OCI-LY1 (cell line): ENCODE measurements at regions not wholly inside any gene's neighbourhood (a gene's known extent, or its start where the extent isn't known, plus 50 kb on each side); places are given as distances from the start of the nearest gene placed in this dataset.

ENCODE experiments used
- H2AFZ ChIP-seq: fragments of 200-600 bp; sonication (generic), shearing (Covaris generic); 2 replicates; pipeline ENCODE4 v1.6.0; 2014; ENCODE audit warnings: antibody characterized with exemption, mild to moderate bottlenecking, low read length
- H3F3A ChIP-seq: fragments of 200-600 bp; sonication (generic), shearing (Covaris generic); 2 replicates; pipeline ENCODE4 v1.6.0; 2014; ENCODE audit warnings: mild to moderate bottlenecking, antibody characterized with exemption, low read length, moderate library complexity; ENCODE audit not compliant: insufficient read depth
- H3K27ac ChIP-seq: fragments of 200-600 bp; sonication (generic); 2 replicates; pipeline ENCODE4 v1.5.1; 2014; ENCODE audit warnings: low read length, mixed run types, mild to moderate bottlenecking, low read depth; ENCODE audit not compliant: poor library complexity, severe bottlenecking
- H3K27me3 ChIP-seq: fragments of 200-600 bp; sonication (generic); 2 replicates; pipeline ENCODE4 v1.6.0; 2014; ENCODE audit warnings: antibody characterized with exemption, mild to moderate bottlenecking, low read length, moderate library complexity; ENCODE audit not compliant: insufficient read depth
- H3K36me3 ChIP-seq: fragments of 200-600 bp; sonication (generic); 2 replicates; pipeline ENCODE4 v1.6.1; 2014; ENCODE audit warnings: mild to moderate bottlenecking, antibody characterized with exemption, low read length, moderate library complexity, mixed read lengths; ENCODE audit not compliant: insufficient read depth
- H3K4me1 ChIP-seq: fragments of 200-600 bp; sonication (generic); 2 replicates; pipeline ENCODE4 v1.5.1; 2014; ENCODE audit warnings: mild to moderate bottlenecking, low read length, moderate library complexity; ENCODE audit not compliant: insufficient read depth, severe bottlenecking
- H3K4me2 ChIP-seq: fragments of 200-600 bp; sonication (generic), shearing (Covaris generic); 2 replicates; pipeline ENCODE4 v1.6.1; 2014; ENCODE audit warnings: low read length
- H3K4me3 ChIP-seq: fragments of 200-600 bp; sonication (generic); 2 replicates; pipeline ENCODE4 v1.5.1; 2014; ENCODE audit warnings: low read length, low read depth, mild to moderate bottlenecking, mixed read lengths; ENCODE audit not compliant: poor library complexity, severe bottlenecking
- H3K79me2 ChIP-seq: fragments of 200-600 bp; shearing (Covaris generic); 2 replicates; pipeline ENCODE4 v1.6.1; 2016; ENCODE audit warnings: mixed run types, low read length, mixed read lengths; ENCODE audit not compliant: insufficient read depth
- H3K9ac ChIP-seq: fragments of 200-600 bp; sonication (generic), shearing (Covaris generic); 2 replicates; pipeline ENCODE4 v1.6.1; 2014; ENCODE audit warnings: mild to moderate bottlenecking, low read length, mixed read lengths
- H3K9me2 ChIP-seq: fragments of 200-600 bp; sonication (generic), shearing (Covaris generic); 2 replicates; pipeline ENCODE4 v1.6.1; 2014; ENCODE audit warnings: low read depth, mild to moderate bottlenecking, low read length, mixed read lengths
- H3K9me3 ChIP-seq: fragments of 200-600 bp; shearing (Covaris generic); 2 replicates; pipeline ENCODE4 v1.6.1; 2014; ENCODE audit warnings: low read length, mixed read lengths
- H4K20me1 ChIP-seq: fragments of 200-600 bp; sonication (generic), shearing (Covaris generic); 2 replicates; pipeline ENCODE4 v1.6.0; 2016; ENCODE audit warnings: mild to moderate bottlenecking, low read length; ENCODE audit not compliant: insufficient read depth
- EZH2 ChIP-seq: fragments of 200-600 bp; sonication (generic), shearing (Covaris generic); IDR thresholded peaks from 2 replicates; pipeline ENCODE4 v1.8.0; 2017; ENCODE audit warnings: borderline replicate concordance, mixed run types, mild to moderate bottlenecking, antibody characterized with exemption, low read length, moderate library complexity, mixed read lengths
- TF ChIP-seq, protein P1 (sequence below): fragments of 200-600 bp; sonication (generic), shearing (Covaris generic); IDR thresholded peaks from 2 replicates; pipeline ENCODE4 v1.5.1; 2017; ENCODE audit warnings: mild to moderate bottlenecking, antibody characterized with exemption, low read length, moderate library complexity, mixed read lengths

- Histone ChIP-seq H4K20me1 (no peaks in the 10 kb centered on the region), H3K36me3 (no peaks in the 10 kb centered on the region), H3F3A (no peaks in the 10 kb centered on the region), H3K9ac (no peak overlapping the region), H3K79me2 (no peaks in the 10 kb centered on the region), H3K27ac (no peak overlapping the region), H3K27me3 (no peaks in the 10 kb centered on the region), H3K9me3 (no peaks in the 10 kb centered on the region), H3K4me1 (no peaks in the 10 kb centered on the region), H2AFZ (no peak overlapping the region), H3K4me2 (no peak overlapping the region), H3K4me3 (no peak overlapping the region), H3K9me2 (no peaks in the 10 kb centered on the region)
- TF ChIP-seq, protein P1, sequence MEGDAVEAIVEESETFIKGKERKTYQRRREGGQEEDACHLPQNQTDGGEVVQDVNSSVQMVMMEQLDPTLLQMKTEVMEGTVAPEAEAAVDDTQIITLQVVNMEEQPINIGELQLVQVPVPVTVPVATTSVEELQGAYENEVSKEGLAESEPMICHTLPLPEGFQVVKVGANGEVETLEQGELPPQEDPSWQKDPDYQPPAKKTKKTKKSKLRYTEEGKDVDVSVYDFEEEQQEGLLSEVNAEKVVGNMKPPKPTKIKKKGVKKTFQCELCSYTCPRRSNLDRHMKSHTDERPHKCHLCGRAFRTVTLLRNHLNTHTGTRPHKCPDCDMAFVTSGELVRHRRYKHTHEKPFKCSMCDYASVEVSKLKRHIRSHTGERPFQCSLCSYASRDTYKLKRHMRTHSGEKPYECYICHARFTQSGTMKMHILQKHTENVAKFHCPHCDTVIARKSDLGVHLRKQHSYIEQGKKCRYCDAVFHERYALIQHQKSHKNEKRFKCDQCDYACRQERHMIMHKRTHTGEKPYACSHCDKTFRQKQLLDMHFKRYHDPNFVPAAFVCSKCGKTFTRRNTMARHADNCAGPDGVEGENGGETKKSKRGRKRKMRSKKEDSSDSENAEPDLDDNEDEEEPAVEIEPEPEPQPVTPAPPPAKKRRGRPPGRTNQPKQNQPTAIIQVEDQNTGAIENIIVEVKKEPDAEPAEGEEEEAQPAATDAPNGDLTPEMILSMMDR: no peak
- TF ChIP-seq EZH2: no peak
Measured at GRCh38 chrX:74132280-74132679, 171.7 kb upstream of the ZCCHC13 start.

DNA sequence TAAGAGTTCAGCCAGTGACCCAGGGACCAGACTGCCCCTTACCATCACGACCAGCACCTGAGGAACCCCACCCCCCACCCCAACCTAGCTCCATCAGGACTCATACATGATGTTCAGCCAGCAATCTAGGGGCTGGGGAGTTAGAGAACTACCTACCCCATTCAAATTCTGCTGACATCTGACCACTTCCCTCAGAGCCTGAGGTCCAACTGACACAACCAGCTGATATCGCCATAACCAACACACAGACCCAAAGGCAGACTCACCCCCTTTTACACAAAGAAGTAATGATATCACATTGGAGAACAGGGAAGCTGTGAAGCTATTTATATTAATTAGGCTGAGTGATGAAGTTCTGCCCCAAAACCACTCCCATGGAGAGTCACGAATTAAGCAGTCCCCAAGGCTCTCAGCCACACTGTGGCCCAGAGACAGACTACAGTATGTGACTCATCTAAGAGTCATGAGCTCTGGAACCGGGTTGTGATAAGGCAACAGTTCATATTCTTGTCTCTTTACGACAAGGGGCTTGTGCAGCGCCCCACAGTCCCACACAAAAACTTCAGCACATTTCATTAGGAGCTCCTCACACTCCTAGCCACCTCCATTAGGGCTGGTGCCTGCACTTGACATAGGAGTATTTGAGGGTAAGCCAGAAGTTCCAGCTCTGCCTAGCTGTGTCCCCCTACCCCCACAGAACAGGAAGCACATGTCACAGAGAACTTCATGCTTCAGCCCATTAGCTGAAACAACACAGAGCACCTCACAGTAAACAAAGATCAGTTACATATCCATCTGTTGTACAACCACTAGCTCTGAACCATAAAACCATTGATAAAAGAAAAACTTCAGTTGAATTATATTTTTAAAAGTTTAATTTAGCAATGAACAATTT is 184.7 kb upstream of the ZCCHC13 start:
- no peak overlapping the region for H3K4me3 ChIP-seq
- H3K9me3 ChIP-seq: no peaks in the 10 kb centered on the region
- TF ChIP-seq, protein P1: no peak
- H3F3A ChIP-seq: no peaks in the 10 kb centered on the region
- no peaks in the 10 kb centered on the region for H3K9me2 ChIP-seq
- H2AFZ ChIP-seq: no peak overlapping the region
- no peaks in the 10 kb centered on the region for H4K20me1 ChIP-seq
- no peak overlapping the region for H3K4me2 ChIP-seq
- H3K9ac ChIP-seq: no peak overlapping the region
- no peak overlapping the region for H3K27ac ChIP-seq
- H3K79me2 ChIP-seq: no peaks in the 10 kb centered on the region
- H3K27me3 ChIP-seq: no peaks in the 10 kb centered on the region
- H3K36me3 ChIP-seq: no peaks in the 10 kb centered on the region
- H3K4me1 ChIP-seq: no peaks in the 10 kb centered on the region

DNA sequence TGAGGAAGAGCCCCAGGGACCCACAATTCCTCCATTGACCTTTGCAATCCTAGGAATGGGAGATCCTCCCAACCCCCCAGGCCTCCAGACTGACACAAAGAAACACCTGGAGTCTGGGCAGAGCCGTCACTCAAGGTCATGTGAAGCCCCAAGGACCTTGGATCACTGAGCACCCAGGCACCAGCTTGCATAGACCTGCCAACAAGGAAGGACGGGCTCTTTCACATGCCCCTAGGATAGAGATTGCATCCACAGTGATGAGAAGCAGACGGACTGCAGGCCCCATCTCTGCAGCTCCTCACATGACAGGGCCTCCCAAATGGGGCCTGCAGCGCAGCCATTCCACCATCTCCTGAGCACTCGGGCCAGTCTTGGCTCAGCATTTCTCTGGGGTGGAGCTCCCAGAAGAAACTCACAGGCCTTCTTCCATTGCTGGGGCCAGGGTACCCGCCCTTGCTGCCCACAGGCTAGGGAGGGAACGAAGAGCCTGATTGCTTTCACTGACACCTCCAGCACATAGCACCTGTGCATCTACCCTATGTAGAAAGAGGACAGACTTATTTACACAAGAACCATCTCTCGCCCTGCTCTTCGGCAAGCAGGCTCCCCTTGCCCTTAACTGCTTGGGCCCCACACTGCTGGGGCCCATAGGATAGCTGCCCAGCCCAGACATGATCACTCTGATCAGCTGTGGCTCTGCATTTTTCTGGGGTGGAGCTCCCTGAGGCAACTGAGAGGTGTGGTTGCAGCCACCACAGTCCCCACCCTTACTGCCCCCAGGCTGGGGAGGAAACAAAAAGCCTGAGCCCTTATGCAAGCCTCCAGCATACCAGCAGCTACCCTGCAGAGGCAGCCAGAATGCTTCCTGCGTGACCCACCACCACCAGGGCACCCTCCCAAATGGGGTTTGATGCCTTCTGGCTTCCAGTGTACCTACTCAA is 185.7 kb upstream of the ZCCHC13 start:
- Histone ChIP-seq H3K9me2 (no peaks in the 10 kb centered on the region), H3K9me3 (no peaks in the 10 kb centered on the region), H3K4me2 (no peak overlapping the region), H3K36me3 (no peaks in the 10 kb centered on the region), H3K4me3 (no peak overlapping the region), H3K79me2 (no peaks in the 10 kb centered on the region), H3K27ac (no peak overlapping the region), H3K4me1 (no peaks in the 10 kb centered on the region), H2AFZ (no peak overlapping the region), H3K9ac (no peak overlapping the region), H3F3A (no peaks in the 10 kb centered on the region), H4K20me1 (no peaks in the 10 kb centered on the region), H3K27me3 (no peaks in the 10 kb centered on the region)
- TF ChIP-seq, protein P1: no peak
